ENCODE measurements at regions not wholly inside any gene's neighbourhood (a gene's known extent, or its start where the extent isn't known, plus 50 kb on each side); places are given as distances from the start of the nearest gene placed in this dataset.
"Not testable (repeated sequence)": the region's sequence is repeated elsewhere in the genome, so short reads cannot be mapped to it uniquely, and the experiment has no call there.

DNA sequence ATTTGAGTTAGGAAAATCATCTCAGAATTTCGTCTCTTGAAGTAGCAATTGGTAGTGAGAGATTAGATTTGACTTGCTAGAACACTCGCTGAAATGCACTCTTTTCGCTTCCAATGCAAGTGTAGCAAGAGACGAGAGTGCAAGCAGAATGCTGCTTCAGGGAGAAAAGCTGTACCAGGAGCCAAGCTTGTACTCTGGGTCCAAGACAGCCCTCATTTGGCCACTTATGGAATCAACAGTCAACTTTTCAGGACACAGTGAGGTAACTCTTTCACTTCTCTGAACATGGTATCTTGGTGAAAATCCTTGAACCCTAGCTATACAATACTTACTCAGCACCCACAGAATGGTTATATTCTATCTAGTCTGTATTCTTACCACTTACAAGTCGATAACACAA is 107.6 kb upstream of the TERB2 start:
- TF ChIP-seq, protein P1, sequence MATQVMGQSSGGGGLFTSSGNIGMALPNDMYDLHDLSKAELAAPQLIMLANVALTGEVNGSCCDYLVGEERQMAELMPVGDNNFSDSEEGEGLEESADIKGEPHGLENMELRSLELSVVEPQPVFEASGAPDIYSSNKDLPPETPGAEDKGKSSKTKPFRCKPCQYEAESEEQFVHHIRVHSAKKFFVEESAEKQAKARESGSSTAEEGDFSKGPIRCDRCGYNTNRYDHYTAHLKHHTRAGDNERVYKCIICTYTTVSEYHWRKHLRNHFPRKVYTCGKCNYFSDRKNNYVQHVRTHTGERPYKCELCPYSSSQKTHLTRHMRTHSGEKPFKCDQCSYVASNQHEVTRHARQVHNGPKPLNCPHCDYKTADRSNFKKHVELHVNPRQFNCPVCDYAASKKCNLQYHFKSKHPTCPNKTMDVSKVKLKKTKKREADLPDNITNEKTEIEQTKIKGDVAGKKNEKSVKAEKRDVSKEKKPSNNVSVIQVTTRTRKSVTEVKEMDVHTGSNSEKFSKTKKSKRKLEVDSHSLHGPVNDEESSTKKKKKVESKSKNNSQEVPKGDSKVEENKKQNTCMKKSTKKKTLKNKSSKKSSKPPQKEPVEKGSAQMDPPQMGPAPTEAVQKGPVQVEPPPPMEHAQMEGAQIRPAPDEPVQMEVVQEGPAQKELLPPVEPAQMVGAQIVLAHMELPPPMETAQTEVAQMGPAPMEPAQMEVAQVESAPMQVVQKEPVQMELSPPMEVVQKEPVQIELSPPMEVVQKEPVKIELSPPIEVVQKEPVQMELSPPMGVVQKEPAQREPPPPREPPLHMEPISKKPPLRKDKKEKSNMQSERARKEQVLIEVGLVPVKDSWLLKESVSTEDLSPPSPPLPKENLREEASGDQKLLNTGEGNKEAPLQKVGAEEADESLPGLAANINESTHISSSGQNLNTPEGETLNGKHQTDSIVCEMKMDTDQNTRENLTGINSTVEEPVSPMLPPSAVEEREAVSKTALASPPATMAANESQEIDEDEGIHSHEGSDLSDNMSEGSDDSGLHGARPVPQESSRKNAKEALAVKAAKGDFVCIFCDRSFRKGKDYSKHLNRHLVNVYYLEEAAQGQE (IDR thresholded peaks at IDR 0.05; ENCODE audit: insufficient read depth in 1 of 2, low read depth in 2 of 2, low read length in 1 of 2): not testable (repeated sequence)
- TF ChIP-seq, protein P2, sequence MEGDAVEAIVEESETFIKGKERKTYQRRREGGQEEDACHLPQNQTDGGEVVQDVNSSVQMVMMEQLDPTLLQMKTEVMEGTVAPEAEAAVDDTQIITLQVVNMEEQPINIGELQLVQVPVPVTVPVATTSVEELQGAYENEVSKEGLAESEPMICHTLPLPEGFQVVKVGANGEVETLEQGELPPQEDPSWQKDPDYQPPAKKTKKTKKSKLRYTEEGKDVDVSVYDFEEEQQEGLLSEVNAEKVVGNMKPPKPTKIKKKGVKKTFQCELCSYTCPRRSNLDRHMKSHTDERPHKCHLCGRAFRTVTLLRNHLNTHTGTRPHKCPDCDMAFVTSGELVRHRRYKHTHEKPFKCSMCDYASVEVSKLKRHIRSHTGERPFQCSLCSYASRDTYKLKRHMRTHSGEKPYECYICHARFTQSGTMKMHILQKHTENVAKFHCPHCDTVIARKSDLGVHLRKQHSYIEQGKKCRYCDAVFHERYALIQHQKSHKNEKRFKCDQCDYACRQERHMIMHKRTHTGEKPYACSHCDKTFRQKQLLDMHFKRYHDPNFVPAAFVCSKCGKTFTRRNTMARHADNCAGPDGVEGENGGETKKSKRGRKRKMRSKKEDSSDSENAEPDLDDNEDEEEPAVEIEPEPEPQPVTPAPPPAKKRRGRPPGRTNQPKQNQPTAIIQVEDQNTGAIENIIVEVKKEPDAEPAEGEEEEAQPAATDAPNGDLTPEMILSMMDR (IDR thresholded peaks at IDR 0.05): peak; percentile 28; the same call in 1 of the 2 replicates
